ENCODE measurements at regions not wholly inside any gene's neighbourhood (a gene's known extent, or its start where the extent isn't known, plus 50 kb on each side); places are given as distances from the start of the nearest gene placed in this dataset.

- DNase-seq (ENCODE audit: low read depth in 2 of 2, low spot score in 1 of 2): no peak
These were observed 622.0 kb upstream of the KCNMB2 start for GRCh38 chr3:177914224-177914623.

- DNase-seq (ENCODE audit: low read depth in 2 of 2, low spot score in 1 of 2): no peak
These were observed 619.8 kb upstream of the KCNMB2 start for GRCh38 chr3:177916461-177916860.

GRCh38 chr3:177917234-177917861 lies 618.9 kb upstream of the KCNMB2 start:
- DNase-seq (ENCODE audit: low read depth in 2 of 2, low spot score in 1 of 2): no peak

- no peak for DNase-seq (ENCODE audit: low read depth in 2 of 2, low spot score in 1 of 2)
These were observed 615.1 kb upstream of the KCNMB2 start for GRCh38 chr3:177921153-177921552.

GRCh38 chr3:177924261-177924660 lies 612.0 kb upstream of the KCNMB2 start:
- DNase-seq (ENCODE audit: low read depth in 2 of 2, low spot score in 1 of 2): no peak

- no peak for DNase-seq (ENCODE audit: low read depth in 2 of 2, low spot score in 1 of 2)
These were observed 607.9 kb upstream of the KCNMB2 start for GRCh38 chr3:177928172-177928873.

- no peak for DNase-seq (ENCODE audit: low read depth in 2 of 2, low spot score in 1 of 2)
These were observed 606.9 kb upstream of the KCNMB2 start for GRCh38 chr3:177929310-177929709.

GRCh38 chr3:177930771-177931170 lies 605.5 kb upstream of the KCNMB2 start:
- no peak for DNase-seq (ENCODE audit: low read depth in 2 of 2, low spot score in 1 of 2)

GRCh38 chr3:177931346-177931745 lies 604.9 kb upstream of the KCNMB2 start:
- no peak for DNase-seq (ENCODE audit: low read depth in 2 of 2, low spot score in 1 of 2)

- no peak for DNase-seq (ENCODE audit: low read depth in 2 of 2, low spot score in 1 of 2)
These were observed 603.9 kb upstream of the KCNMB2 start for GRCh38 chr3:177932346-177932745.

- no peak for DNase-seq (ENCODE audit: low read depth in 2 of 2, low spot score in 1 of 2)
These were observed 603.2 kb upstream of the KCNMB2 start for GRCh38 chr3:177932750-177933660.

- no peak for DNase-seq (ENCODE audit: low read depth in 2 of 2, low spot score in 1 of 2)
These were observed 602.0 kb upstream of the KCNMB2 start for GRCh38 chr3:177934001-177934891.

GRCh38 chr3:177935047-177935446 lies 601.2 kb upstream of the KCNMB2 start:
- no peak for DNase-seq (ENCODE audit: low read depth in 2 of 2, low spot score in 1 of 2)

GRCh38 chr3:177936721-177937120 lies 599.5 kb upstream of the KCNMB2 start:
- DNase-seq (ENCODE audit: low read depth in 2 of 2, low spot score in 1 of 2): no peak

GRCh38 chr3:177942911-177943310 lies 593.3 kb upstream of the KCNMB2 start:
- DNase-seq (ENCODE audit: low read depth in 2 of 2, low spot score in 1 of 2): no peak

- no peak for DNase-seq (ENCODE audit: low read depth in 2 of 2, low spot score in 1 of 2)
These were observed 592.0 kb upstream of the KCNMB2 start for GRCh38 chr3:177944228-177944661.

GRCh38 chr3:177946048-177946447 lies 590.2 kb upstream of the KCNMB2 start:
- no peak for DNase-seq (ENCODE audit: low read depth in 2 of 2, low spot score in 1 of 2)

GRCh38 chr3:177946497-177946896 lies 589.7 kb upstream of the KCNMB2 start:
- DNase-seq (ENCODE audit: low read depth in 2 of 2, low spot score in 1 of 2): no peak

- no peak for DNase-seq (ENCODE audit: low read depth in 2 of 2, low spot score in 1 of 2)
These were observed 589.3 kb upstream of the KCNMB2 start for GRCh38 chr3:177946936-177947335.

- DNase-seq (ENCODE audit: low read depth in 2 of 2, low spot score in 1 of 2): no peak
These were observed 588.3 kb upstream of the KCNMB2 start for GRCh38 chr3:177947901-177948300.
